Ishikawa (cell line): ENCODE measurements at regions not wholly inside any gene's neighbourhood (a gene's known extent, or its start where the extent isn't known, plus 50 kb on each side); places are given as distances from the start of the nearest gene placed in this dataset.

Experiments
- CEBPB ChIP-seq: IDR thresholded peaks from 2 replicates; pipeline ENCODE4 v1.6.1; 2012
- CREB1 ChIP-seq: IDR thresholded peaks from 2 replicates; pipeline ENCODE4 v1.6.1; 2012; ENCODE audit warnings: low read depth
- EGR1 ChIP-seq: IDR thresholded peaks from 2 replicates; pipeline ENCODE4 v1.6.1; 2012
- EP300 ChIP-seq: IDR thresholded peaks from 2 replicates; pipeline ENCODE4 v1.6.1; 2012; ENCODE audit warnings: borderline replicate concordance
- FOXM1 ChIP-seq: IDR thresholded peaks from 2 replicates; pipeline ENCODE4 v1.6.1; 2012; ENCODE audit warnings: low read depth, borderline replicate concordance
- MAX ChIP-seq: IDR thresholded peaks from 2 replicates; pipeline ENCODE4 v1.6.1; 2012
- NFIC ChIP-seq: IDR thresholded peaks from 2 replicates; pipeline ENCODE4 v1.6.1; 2012
- RAD21 ChIP-seq: IDR thresholded peaks from 2 replicates; pipeline ENCODE4 v1.6.1; 2012; ENCODE audit warnings: low read depth
- REST ChIP-seq: IDR thresholded peaks from 2 replicates; pipeline ENCODE4 v1.6.1; 2012; ENCODE audit warnings: low read depth, mild to moderate bottlenecking
- TAF1 ChIP-seq: IDR thresholded peaks from 2 replicates; pipeline ENCODE4 v1.6.1; 2012; ENCODE audit warnings: low read depth, mild to moderate bottlenecking
- TCF12 ChIP-seq: IDR thresholded peaks from 2 replicates; pipeline ENCODE4 v1.6.1; 2012; ENCODE audit warnings: low read depth
- TEAD4 ChIP-seq: IDR thresholded peaks from 2 replicates; pipeline ENCODE4 v1.6.1; 2012
- USF1 ChIP-seq: IDR thresholded peaks from 2 replicates; pipeline ENCODE4 v1.6.1; 2012
- YY1 ChIP-seq: IDR thresholded peaks from 2 replicates; pipeline ENCODE4 v1.6.1; 2012; ENCODE audit warnings: low read depth
- ZBTB7A ChIP-seq: IDR thresholded peaks from 2 replicates; pipeline ENCODE4 v1.6.1; 2012; ENCODE audit warnings: low read depth

- TF ChIP-seq ZBTB7A (no peak), REST (no peak), EP300 (no peak), EGR1 (no peak), TCF12 (no peak), TAF1 (no peak), TEAD4 (no peak), YY1 (no peak), CEBPB (no peak), RAD21 (no peak), NFIC (no peak), FOXM1 (no peak), CREB1 (no peak), MAX (no peak), USF1 (no peak)
Observed at GRCh38 chr15:31579976-31580375, 253.3 kb downstream of the KLF13 start.

- TF ChIP-seq YY1 = no peak
- TF ChIP-seq EP300 = no peak
- no peak for TF ChIP-seq EGR1
- no peak for TF ChIP-seq USF1
- TF ChIP-seq CREB1 = no peak
- TF ChIP-seq TEAD4 = no peak
- TF ChIP-seq ZBTB7A = no peak
- no peak for TF ChIP-seq RAD21
- TF ChIP-seq TCF12 = no peak
- TF ChIP-seq REST = no peak
- TF ChIP-seq TAF1 = no peak
- TF ChIP-seq MAX = no peak
Observed at GRCh38 chr15:31584195-31584594, 257.6 kb downstream of the KLF13 start.

- TF ChIP-seq NFIC = no peak
- no peak for TF ChIP-seq TEAD4
- no peak for TF ChIP-seq FOXM1
- no peak for TF ChIP-seq EGR1
- TF ChIP-seq CEBPB = no peak
Observed at GRCh38 chr15:31585240-31585639, 258.6 kb downstream of the KLF13 start.

- TF ChIP-seq TAF1 (no peak), MAX (no peak), YY1 (no peak), TEAD4 (no peak), NFIC (no peak), USF1 (no peak), EP300 (no peak), CEBPB (no peak), ZBTB7A (no peak), REST (no peak), TCF12 (no peak)
Observed at GRCh38 chr15:31586841-31587240, 260.2 kb downstream of the KLF13 start.

- TF ChIP-seq ZBTB7A = no peak
- TF ChIP-seq NFIC = no peak
- no peak for TF ChIP-seq EGR1
- TF ChIP-seq EP300 = no peak
- TF ChIP-seq RAD21 = no peak
- TF ChIP-seq CEBPB = no peak
- no peak for TF ChIP-seq FOXM1
- no peak for TF ChIP-seq TEAD4
- no peak for TF ChIP-seq REST
- no peak for TF ChIP-seq TCF12
- TF ChIP-seq CREB1 = no peak
- no peak for TF ChIP-seq TAF1
- TF ChIP-seq YY1 = no peak
- no peak for TF ChIP-seq USF1
Observed at GRCh38 chr15:31587583-31587982, 260.9 kb downstream of the KLF13 start.
